Gastrocnemius medialis (tissue), 4 donors: ENCODE measurements at regions not wholly inside any gene's neighbourhood (a gene's known extent, or its start where the extent isn't known, plus 50 kb on each side); places are given as distances from the start of the nearest gene placed in this dataset.

Source experiments
- ATAC-seq, 2 donors: fragments of 150-250 bp; one replicate each; pipeline ENCODE4 v1.9.1; 2016
- DNase-seq, 2 donors: peaks; one replicate each; pipeline ENCODE4 v3.0.0-alpha.2; 2019
- H3K27ac ChIP-seq, 4 donors: fragments of 200-600 bp; sonication (generic); 1 replicate in 1 of 4; 2 replicates in 3 of 4; pipeline ENCODE4 v1.5.1; 2016 to 2018; ENCODE audit warnings: mild to moderate bottlenecking in 2 of 4, moderate library complexity in 1 of 4
- H3K27me3 ChIP-seq, 3 donors: fragments of 200-600 bp; sonication (generic) in 2 of 3; 1 replicate in 1 of 3; 2 replicates in 2 of 3; pipeline versions ENCODE4 v1.5.1 to v1.6.0; 2016 to 2019; ENCODE audit warnings: mild to moderate bottlenecking in 1 of 3, moderate library complexity in 1 of 3
- H3K36me3 ChIP-seq, 2 donors: fragments of 200-600 bp; sonication (generic) in 1 of 2; one replicate each; pipeline ENCODE4 v1.5.1; 2017 to 2018
- H3K4me1 ChIP-seq, 2 donors: fragments of 200-600 bp; sonication (generic) in 1 of 2; one replicate each; pipeline ENCODE4 v1.5.1; 2016 to 2017; ENCODE audit warnings: mild to moderate bottlenecking in 2 of 2
- H3K4me3 ChIP-seq, 4 donors: fragments of 200-600 bp; sonication (generic) in 3 of 4; 1 replicate in 1 of 4; 2 replicates in 3 of 4; pipeline ENCODE4 v1.5.1; 2016 to 2019; ENCODE audit warnings: mild to moderate bottlenecking in 2 of 4
- H3K9me3 ChIP-seq, 3 donors: fragments of 200-600 bp; sonication (generic) in 2 of 3; 1 replicate in 1 of 3; 2 replicates in 2 of 3; pipeline ENCODE4 v1.5.1; 2016 to 2019
- POLR2A ChIP-seq, 2 donors: fragments of 450-650 bp; IDR thresholded peaks; one replicate each; pipeline ENCODE4 v1.6.1; 2017; ENCODE audit warnings: antibody characterized with exemption in 2 of 2, mild to moderate bottlenecking in 2 of 2, moderate library complexity in 2 of 2
- in situ Hi-C, 4 donors: fragments of 200-750 bp; cut with MboI; loops; one replicate each; pipeline versions ENCODE4 v1.15.0 to v1.8.0; 2017; ENCODE audit warnings: low sequenced_read_pairs in 4 of 4
- intact Hi-C: fragments of 100-400 bp; cut with DNase I; formaldehyde crosslinking; loops from one replicate; pipeline ENCODE4 v1.15.1; 2023; ENCODE audit warnings: low total_unique reads
- TF ChIP-seq, protein P1 (sequence below), 5 experiments: fragments of 450-650 bp in 3 of 5; fragments of 200-600 bp in 2 of 5; sonication (generic) in 2 of 5; IDR thresholded peaks in 4 of 5; conservative IDR thresholded peaks in 1 of 5; 1 replicate in 4 of 5; 2 replicates in 1 of 5; pipeline ENCODE4 v1.5.1; 2016 to 2019; ENCODE audit warnings: antibody characterized with exemption in 5 of 5, mild to moderate bottlenecking in 3 of 5, moderate library complexity in 3 of 5

DNA sequence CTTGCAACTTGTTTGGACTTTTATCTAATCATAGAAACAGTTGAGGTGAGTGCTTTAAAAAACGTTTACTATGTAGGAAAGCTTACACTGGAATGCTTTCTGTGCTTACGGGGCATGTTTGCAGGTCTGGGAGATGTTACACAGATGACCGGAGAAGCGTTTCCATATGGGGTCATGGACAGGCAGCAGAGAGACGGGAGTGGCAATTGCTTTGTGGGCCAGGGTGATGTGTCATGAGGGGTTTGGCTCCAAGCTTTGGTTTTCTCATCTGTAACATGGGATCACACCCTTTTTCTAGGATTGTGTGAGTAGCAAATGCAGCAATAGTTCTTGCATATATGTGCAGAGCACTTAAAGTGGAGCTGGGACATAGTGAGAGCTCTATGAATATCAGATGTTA is 174.8 kb upstream of the MKI67 start:
- Histone ChIP-seq H3K4me3 (no peak overlapping the region), H3K9me3 (no peaks in the 10 kb centered on the region), H3K36me3 (no peaks in the 10 kb centered on the region), H3K4me1 (no peaks in the 10 kb centered on the region), H3K27ac (no peak overlapping the region), H3K27me3 (no peaks in the 10 kb centered on the region)
- in situ Hi-C loops (loop anchor here in 1 of 4 donors (25.0 kb wide), 1 partner anchor 236 kb away; no protein-coding TSS in a partner anchor), intact Hi-C loops (no loop called here)
- DNase-seq (no peak), ATAC-seq (no peak)
- TF ChIP-seq, protein P1, sequence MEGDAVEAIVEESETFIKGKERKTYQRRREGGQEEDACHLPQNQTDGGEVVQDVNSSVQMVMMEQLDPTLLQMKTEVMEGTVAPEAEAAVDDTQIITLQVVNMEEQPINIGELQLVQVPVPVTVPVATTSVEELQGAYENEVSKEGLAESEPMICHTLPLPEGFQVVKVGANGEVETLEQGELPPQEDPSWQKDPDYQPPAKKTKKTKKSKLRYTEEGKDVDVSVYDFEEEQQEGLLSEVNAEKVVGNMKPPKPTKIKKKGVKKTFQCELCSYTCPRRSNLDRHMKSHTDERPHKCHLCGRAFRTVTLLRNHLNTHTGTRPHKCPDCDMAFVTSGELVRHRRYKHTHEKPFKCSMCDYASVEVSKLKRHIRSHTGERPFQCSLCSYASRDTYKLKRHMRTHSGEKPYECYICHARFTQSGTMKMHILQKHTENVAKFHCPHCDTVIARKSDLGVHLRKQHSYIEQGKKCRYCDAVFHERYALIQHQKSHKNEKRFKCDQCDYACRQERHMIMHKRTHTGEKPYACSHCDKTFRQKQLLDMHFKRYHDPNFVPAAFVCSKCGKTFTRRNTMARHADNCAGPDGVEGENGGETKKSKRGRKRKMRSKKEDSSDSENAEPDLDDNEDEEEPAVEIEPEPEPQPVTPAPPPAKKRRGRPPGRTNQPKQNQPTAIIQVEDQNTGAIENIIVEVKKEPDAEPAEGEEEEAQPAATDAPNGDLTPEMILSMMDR (IDR thresholded peaks at IDR 0.05 in 4 of 5, conservative IDR thresholded peaks at IDR 0.05 in 1 of 5): no peak
- no peak for TF ChIP-seq POLR2A (IDR thresholded peaks at IDR 0.05)

DNA sequence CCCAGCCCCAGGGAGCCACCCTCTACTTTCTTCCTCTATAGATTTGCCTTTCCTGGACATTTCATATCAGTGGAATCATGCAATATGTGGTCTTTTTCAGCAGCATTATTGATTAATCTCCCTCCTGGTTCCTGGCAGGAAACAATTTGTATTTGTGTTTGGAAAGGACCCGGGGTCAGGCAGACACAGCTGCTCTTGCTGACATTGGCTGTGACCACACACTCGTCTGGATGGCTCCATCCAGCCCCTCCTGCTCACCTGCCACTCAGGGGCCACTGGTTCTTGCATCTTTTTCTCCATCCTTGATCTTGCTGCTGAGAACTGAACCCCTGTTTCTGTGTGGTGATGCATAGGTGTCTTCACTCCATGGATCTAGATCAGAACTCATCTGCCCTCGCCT is 176.6 kb upstream of the MKI67 start:
- intact Hi-C loops: no loop called here

DNA sequence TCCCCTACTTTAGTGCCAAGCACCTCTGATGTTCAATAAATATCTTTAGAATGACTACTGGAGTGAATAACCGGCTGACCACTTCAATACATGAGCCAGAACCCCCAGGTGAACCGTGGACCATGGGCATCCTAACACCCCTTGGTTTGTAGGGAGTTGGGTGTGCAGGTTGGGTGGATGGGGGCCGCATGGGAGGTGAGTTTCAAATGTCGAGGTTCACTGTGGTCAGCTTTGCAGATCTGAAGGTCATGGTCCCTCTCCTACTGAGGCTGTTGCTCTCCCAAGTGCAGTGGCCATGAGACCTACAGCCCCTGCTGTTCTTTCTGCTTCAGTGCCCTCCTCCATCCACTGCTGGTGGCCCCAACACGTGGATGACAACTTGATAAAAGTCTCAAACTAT is 178.0 kb upstream of the MKI67 start:
- ATAC-seq (no peak), DNase-seq (no peak)
- Histone ChIP-seq H3K27ac (no peak overlapping the region), H3K4me1 (no peaks in the 10 kb centered on the region), H3K36me3 (no peaks in the 10 kb centered on the region), H3K27me3 (peaks cover 0 to 2% (median 0%) of the 10 kb centered on the region in 3 donors), H3K9me3 (no peaks in the 10 kb centered on the region), H3K4me3 (no peak overlapping the region)
- TF ChIP-seq POLR2A (IDR thresholded peaks at IDR 0.05): no peak
- TF ChIP-seq, protein P1 (IDR thresholded peaks at IDR 0.05 in 4 of 5, conservative IDR thresholded peaks at IDR 0.05 in 1 of 5): no peak
- intact Hi-C loops: no loop called here
- in situ Hi-C loops: loop anchor here in 1 of 4 donors (25.0 kb wide), 1 partner anchor 233 kb away; no protein-coding TSS in a partner anchor

More for the DNA sequence above, 176.6 kb upstream of the MKI67 start:
- Histone ChIP-seq H3K9me3 (no peaks in the 10 kb centered on the region), H3K4me1 (no peaks in the 10 kb centered on the region), H3K27ac (no peak overlapping the region), H3K4me3 (no peak overlapping the region), H3K27me3 (no peaks in the 10 kb centered on the region), H3K36me3 (no peaks in the 10 kb centered on the region)
- in situ Hi-C loops: loop anchor here in 1 of 4 donors (25.0 kb wide), 1 partner anchor 234 kb away; no protein-coding TSS in a partner anchor
- TF ChIP-seq, protein P1 (IDR thresholded peaks at IDR 0.05 in 4 of 5, conservative IDR thresholded peaks at IDR 0.05 in 1 of 5): no peak
- no peak for TF ChIP-seq POLR2A (IDR thresholded peaks at IDR 0.05)
- ATAC-seq (no peak), DNase-seq (no peak)

DNA sequence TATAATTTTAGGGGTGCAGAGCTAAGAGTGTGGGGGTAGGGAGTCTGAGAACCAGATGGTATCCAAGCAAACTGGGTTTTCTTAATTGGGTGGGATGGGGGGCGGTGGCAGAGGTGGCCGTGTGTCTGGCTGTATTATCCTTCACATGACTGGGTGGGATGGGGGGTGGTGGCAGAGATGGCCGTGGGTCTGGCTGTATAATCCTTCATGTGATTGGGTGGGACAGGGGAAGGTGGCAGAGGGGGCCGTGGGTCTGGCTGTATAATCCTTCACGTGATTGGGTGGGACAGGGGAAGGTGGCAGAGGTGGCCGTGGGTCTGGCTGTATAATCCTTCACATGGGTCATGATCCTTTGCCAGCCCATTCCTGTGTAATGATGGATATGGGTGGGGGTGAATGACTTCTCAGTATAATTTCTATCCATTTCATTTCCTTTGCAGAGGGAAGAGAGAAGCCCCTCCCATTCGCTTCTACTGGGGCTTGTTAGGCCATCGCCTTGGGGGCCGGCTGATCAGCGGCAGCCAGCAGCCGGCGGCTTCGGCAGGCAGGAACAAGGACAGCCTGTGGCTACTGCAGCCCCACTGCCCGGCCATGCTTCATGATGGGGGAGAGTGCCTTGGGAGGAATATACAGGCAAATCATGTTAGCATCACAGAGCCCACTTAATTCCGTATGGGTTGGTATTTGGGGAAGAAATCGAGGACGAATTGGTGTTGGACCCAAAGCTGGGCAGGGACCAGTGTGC is 179.6 kb upstream of the MKI67 start:
- Histone ChIP-seq H3K27ac (no peak overlapping the region), H3K4me3 (no peak overlapping the region), H3K9me3 (no peaks in the 10 kb centered on the region), H3K36me3 (no peaks in the 10 kb centered on the region), H3K4me1 (no peaks in the 10 kb centered on the region), H3K27me3 (peaks cover 0 to 4% (median 0%) of the 10 kb centered on the region in 3 donors)
- in situ Hi-C loops: loop anchor here in 1 of 4 donors (25.0 kb wide), 1 partner anchor 232 kb away; no protein-coding TSS in a partner anchor
- ATAC-seq (no peak), DNase-seq (no peak)
- intact Hi-C loops: no loop called here
- TF ChIP-seq, protein P1 (IDR thresholded peaks at IDR 0.05 in 4 of 5, conservative IDR thresholded peaks at IDR 0.05 in 1 of 5): no peak
- TF ChIP-seq POLR2A (IDR thresholded peaks at IDR 0.05): no peak
